Colonic mucosa (tissue), 4 donors: ENCODE measurements at regions not wholly inside any gene's neighbourhood (a gene's known extent, or its start where the extent isn't known, plus 50 kb on each side); places are given as distances from the start of the nearest gene placed in this dataset.

ENCODE experiments used
- DNase-seq: peaks from one replicate; pipeline ENCODE4 v3.0.0-alpha.2; 2020
- H3K27ac ChIP-seq: fragments of 200-600 bp; one replicate; pipeline ENCODE4 v1.8.0; 2021
- H3K27me3 ChIP-seq: fragments of 200-600 bp; one replicate; pipeline ENCODE4 v1.8.0; 2021
- H3K36me3 ChIP-seq: fragments of 200-600 bp; one replicate; pipeline ENCODE4 v1.8.0; 2021
- H3K4me1 ChIP-seq: fragments of 200-600 bp; one replicate; pipeline ENCODE4 v1.8.0; 2021; ENCODE audit warnings: mild to moderate bottlenecking
- H3K4me3 ChIP-seq: fragments of 200-600 bp; one replicate; pipeline ENCODE4 v1.8.0; 2021
- H3K9ac ChIP-seq, 2 donors: one replicate each; pipeline ENCODE4 v1.7.0; 2013; ENCODE audit warnings: control low read depth in 2 of 2, low read depth in 2 of 2, low read length in 2 of 2
- H3K9me3 ChIP-seq: fragments of 200-600 bp; one replicate; pipeline ENCODE4 v1.8.0; 2021
- CTCF ChIP-seq: fragments of 200-600 bp; IDR thresholded peaks from one replicate; pipeline ENCODE4 v1.8.0; 2022; ENCODE audit warnings: antibody characterized with exemption, mild to moderate bottlenecking
- intact Hi-C: fragments of 100-400 bp; cut with DNase I; formaldehyde crosslinking; loops from one replicate; pipeline ENCODE4 v1.14.1; 2022
- donor health status: healthy.
- donor health status: DM: no; HTN: no; CAD: no.
- donor health status: DM: no; HTN: no; CAD: no.

- H3K4me3 ChIP-seq, result no peak overlapping the region
- H3K4me1 ChIP-seq, result no peaks in the 10 kb centered on the region
- DNase-seq, result no peak
- no peaks in the 10 kb centered on the region for H3K9me3 ChIP-seq
- H3K27ac ChIP-seq, result no peak overlapping the region
- H3K9ac ChIP-seq, result no peak overlapping the region
- H3K27me3 ChIP-seq, result no peaks in the 10 kb centered on the region
- TF ChIP-seq CTCF, result no peak
- H3K36me3 ChIP-seq, result no peaks in the 10 kb centered on the region
- intact Hi-C loops, result no loop called here
Observed at GRCh38 chr4:35125995-35126712, 1118.2 kb downstream of the ARAP2 start.

- no peak for TF ChIP-seq CTCF
- Histone ChIP-seq H3K36me3 (no peaks in the 10 kb centered on the region), H3K27me3 (no peaks in the 10 kb centered on the region), H3K4me3 (no peak overlapping the region), H3K9ac (no peak overlapping the region), H3K27ac (no peak overlapping the region), H3K4me1 (no peaks in the 10 kb centered on the region), H3K9me3 (no peaks in the 10 kb centered on the region)
- no peak for DNase-seq
- intact Hi-C loops, result no loop called here
Observed at GRCh38 chr4:35138449-35138848, 1105.9 kb downstream of the ARAP2 start.

GRCh38 chr4:35147761-35148160, 1096.6 kb downstream of the ARAP2 start:
- no peak for DNase-seq
- Histone ChIP-seq H3K4me3 (no peak overlapping the region), H3K4me1 (no peaks in the 10 kb centered on the region), H3K9ac (no peak overlapping the region), H3K36me3 (no peaks in the 10 kb centered on the region), H3K27me3 (no peaks in the 10 kb centered on the region), H3K27ac (no peak overlapping the region), H3K9me3 (no peaks in the 10 kb centered on the region)
- intact Hi-C loops, result no loop called here
- no peak for TF ChIP-seq CTCF

- H3K36me3 ChIP-seq, result no peaks in the 10 kb centered on the region
- no peaks in the 10 kb centered on the region for H3K9me3 ChIP-seq
- H3K4me1 ChIP-seq, result no peaks in the 10 kb centered on the region
- no peak for TF ChIP-seq CTCF
- no peak overlapping the region for H3K27ac ChIP-seq
- H3K27me3 ChIP-seq, result no peaks in the 10 kb centered on the region
- intact Hi-C loops, result no loop called here
- H3K4me3 ChIP-seq, result no peak overlapping the region
- no peak overlapping the region for H3K9ac ChIP-seq
- DNase-seq, result no peak
Observed at GRCh38 chr4:35151816-35152572, 1092.3 kb downstream of the ARAP2 start.

GRCh38 chr4:35163168-35163567, 1081.1 kb downstream of the ARAP2 start:
- no peak for TF ChIP-seq CTCF
- no peaks in the 10 kb centered on the region for H3K4me1 ChIP-seq
- H3K27ac ChIP-seq, result no peak overlapping the region
- H3K9ac ChIP-seq, result no peak overlapping the region
- no peaks in the 10 kb centered on the region for H3K36me3 ChIP-seq
- H3K27me3 ChIP-seq, result no peaks in the 10 kb centered on the region
- no peaks in the 10 kb centered on the region for H3K9me3 ChIP-seq
- no peak overlapping the region for H3K4me3 ChIP-seq
- intact Hi-C loops, result no loop called here
- DNase-seq, result no peak
